GM06990 (cell line): ENCODE measurements at regions not wholly inside any gene's neighbourhood (a gene's known extent, or its start where the extent isn't known, plus 50 kb on each side); places are given as distances from the start of the nearest gene placed in this dataset.

Experiments used
- DNase-seq: peaks from one replicate; pipeline ENCODE4 v3.0.0-alpha.2; 2011; ENCODE audit not compliant: insufficient read length; ENCODE audit errors: extremely low read depth
- H3K27me3 ChIP-seq: replicated peaks from 2 replicates; pipeline ENCODE4 v1.6.0; 2011; ENCODE audit warnings: low read length; ENCODE audit not compliant: control insufficient read depth, insufficient read depth
- H3K36me3 ChIP-seq: 2 replicates; pipeline ENCODE4 v1.5.1; 2011; ENCODE audit warnings: low read length; ENCODE audit not compliant: control insufficient read depth, insufficient read depth
- H3K4me3 ChIP-seq: replicated peaks from 2 replicates; pipeline ENCODE4 v1.5.1; 2011; ENCODE audit warnings: low read depth, mild to moderate bottlenecking, control low read depth, low read length
- TF ChIP-seq, protein P1 (sequence below): IDR thresholded peaks from 2 replicates; pipeline ENCODE4 v1.5.1; 2011; ENCODE audit warnings: low read length, control low read depth, mild to moderate bottlenecking, inconsistent platforms; ENCODE audit not compliant: insufficient read depth, poor library complexity, severe bottlenecking

DNA sequence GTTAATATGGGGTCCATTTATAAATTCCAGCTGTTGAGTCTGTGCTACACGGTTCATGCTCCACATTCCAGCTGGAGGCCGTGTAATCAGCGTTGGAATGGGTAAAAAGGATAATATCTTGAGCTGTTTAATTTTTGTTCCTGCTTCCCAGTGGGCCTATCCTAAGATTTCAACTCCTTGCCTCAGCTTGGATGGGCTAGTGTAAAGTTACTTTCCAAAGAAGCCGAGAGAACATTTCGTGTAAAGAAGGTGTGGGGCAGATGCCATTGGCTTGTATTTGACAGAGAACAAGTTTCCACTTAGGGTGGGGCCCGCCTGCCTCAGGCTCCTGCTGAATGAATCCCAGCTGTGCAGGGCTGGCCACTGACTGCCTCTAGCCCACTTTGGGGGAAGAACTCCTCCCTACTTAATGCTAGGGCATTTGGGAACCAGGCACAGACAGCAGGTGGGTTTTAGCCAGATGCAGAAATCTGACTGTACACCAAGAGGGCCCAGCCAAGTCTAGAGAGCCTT, 125.9 kb upstream of the LYZL2 start:
- no peaks in the 10 kb centered on the region for H3K36me3 ChIP-seq
- no peak overlapping the region for H3K4me3 ChIP-seq
- DNase-seq: no peak
- no peaks in the 10 kb centered on the region for H3K27me3 ChIP-seq
- TF ChIP-seq, protein P1, sequence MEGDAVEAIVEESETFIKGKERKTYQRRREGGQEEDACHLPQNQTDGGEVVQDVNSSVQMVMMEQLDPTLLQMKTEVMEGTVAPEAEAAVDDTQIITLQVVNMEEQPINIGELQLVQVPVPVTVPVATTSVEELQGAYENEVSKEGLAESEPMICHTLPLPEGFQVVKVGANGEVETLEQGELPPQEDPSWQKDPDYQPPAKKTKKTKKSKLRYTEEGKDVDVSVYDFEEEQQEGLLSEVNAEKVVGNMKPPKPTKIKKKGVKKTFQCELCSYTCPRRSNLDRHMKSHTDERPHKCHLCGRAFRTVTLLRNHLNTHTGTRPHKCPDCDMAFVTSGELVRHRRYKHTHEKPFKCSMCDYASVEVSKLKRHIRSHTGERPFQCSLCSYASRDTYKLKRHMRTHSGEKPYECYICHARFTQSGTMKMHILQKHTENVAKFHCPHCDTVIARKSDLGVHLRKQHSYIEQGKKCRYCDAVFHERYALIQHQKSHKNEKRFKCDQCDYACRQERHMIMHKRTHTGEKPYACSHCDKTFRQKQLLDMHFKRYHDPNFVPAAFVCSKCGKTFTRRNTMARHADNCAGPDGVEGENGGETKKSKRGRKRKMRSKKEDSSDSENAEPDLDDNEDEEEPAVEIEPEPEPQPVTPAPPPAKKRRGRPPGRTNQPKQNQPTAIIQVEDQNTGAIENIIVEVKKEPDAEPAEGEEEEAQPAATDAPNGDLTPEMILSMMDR: no peak

DNA sequence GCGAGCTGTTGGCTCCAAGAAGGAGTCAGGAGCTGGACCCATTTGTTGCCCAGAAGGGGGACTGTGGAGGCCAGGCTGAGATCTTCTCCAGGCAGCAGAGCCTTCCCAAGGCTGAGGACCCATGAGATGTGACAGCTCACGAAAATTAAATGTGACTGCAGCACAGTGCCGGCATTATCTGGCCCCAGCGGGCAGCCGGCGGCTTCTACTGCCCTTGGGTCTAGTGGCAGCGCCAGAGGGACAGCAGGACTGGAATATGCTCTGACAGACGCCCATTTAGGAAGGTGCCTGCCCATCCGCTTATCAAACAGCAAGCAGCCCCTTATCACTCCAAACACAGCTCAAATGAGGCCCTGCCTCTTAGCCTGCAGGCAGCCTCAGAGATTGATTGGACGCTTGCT, 122.9 kb upstream of the LYZL2 start:
- no peak for DNase-seq

DNA sequence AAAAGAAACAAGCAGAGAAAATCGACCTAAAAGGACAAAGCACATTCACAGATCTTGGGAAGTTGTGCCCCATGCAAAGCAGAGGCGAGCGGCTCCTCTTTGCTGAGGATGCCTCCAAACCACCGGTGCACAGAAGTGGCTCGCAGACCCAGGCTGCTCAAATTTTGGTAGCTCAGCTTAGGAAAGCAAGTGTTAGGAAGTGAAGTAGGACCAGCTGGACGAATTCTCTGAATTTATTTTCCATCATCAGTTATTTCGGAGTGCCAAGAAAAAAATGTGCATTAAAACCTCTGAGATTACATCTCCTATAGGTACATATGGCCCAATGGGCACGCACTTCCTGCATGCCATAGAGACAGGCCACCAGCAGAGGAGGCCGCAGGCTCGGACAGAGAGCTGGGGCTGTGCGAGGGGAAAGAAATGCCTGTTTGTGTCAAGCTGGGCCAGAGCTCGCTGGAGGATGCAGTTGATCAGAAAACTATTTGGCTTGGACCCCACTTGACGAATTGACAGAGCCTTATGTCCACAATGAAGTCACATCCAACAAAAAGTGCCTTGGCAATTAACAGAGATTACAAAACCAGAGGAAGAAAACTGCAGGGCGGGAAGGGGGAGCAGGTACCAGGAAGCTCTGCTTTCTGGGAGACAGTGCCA, 122.3 kb upstream of the LYZL2 start:
- H3K27me3 ChIP-seq: no peaks in the 10 kb centered on the region
- H3K36me3 ChIP-seq: no peaks in the 10 kb centered on the region
- no peak overlapping the region for H3K4me3 ChIP-seq
- TF ChIP-seq, protein P1: peak; percentile 83
- DNase-seq: peak; percentile 67

More for the DNA sequence above, 122.9 kb upstream of the LYZL2 start:
- Histone ChIP-seq H3K36me3 (no peaks in the 10 kb centered on the region), H3K4me3 (no peak overlapping the region), H3K27me3 (no peaks in the 10 kb centered on the region)
- TF ChIP-seq, protein P1: no peak

DNA sequence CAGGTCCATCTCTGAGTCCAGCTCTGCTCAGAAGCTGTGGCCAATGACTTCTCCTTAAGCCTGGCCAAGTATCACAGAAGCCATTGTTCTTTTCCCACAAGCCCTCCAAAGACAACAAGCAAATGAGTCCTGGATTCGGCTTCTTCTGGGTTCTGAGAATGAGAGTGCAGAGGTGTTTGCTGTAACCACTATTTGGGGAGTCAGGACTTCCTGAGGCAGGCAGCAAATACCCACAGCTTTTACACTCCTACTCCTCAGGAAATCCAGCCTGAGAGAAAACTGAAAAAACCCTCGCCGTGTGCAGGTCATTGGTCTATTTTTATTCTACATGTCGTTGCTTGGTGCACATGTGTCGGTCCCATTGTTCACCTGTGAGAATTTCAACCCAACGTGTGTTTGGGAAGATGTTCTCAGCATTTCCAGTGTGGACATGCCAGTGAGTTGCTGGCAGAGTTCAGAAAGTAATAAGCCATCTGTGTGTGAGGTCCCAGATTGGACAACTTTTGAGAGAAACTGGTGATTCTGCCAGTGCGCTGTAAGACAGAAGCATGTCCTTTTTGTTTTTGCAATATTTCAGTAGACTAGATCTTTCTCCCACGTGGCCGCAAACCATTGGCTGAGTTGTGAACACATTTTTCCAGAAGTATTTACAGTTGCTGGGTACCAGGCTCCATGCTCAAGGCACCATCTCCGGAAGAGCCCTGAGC, 121.6 kb upstream of the LYZL2 start:
- no peak for DNase-seq
- H3K4me3 ChIP-seq: no peak overlapping the region
- no peaks in the 10 kb centered on the region for H3K36me3 ChIP-seq
- TF ChIP-seq, protein P1: no peak
- H3K27me3 ChIP-seq: no peaks in the 10 kb centered on the region

DNA sequence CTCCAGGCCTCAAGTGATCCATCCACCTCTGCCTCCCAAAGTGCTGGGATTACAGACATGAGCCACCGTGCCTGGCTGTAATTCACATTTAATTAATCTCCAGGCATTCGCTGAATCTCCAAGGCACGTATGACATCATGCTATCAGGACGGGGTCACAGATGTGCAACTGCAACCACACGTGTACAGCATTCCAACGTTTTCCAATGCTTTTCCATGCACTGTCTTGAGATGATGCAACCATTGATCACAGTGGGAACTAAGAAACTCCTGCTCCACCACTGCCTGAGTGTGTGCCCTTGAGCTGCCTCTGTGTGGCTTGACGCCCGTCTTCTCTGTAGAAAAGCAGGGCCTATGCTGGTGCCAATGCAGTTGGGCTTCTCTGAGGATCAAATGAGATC, 119.8 kb upstream of the LYZL2 start:
- no peaks in the 10 kb centered on the region for H3K36me3 ChIP-seq
- no peaks in the 10 kb centered on the region for H3K27me3 ChIP-seq
- DNase-seq: no peak
- TF ChIP-seq, protein P1: no peak
- H3K4me3 ChIP-seq: no peak overlapping the region
